Mesodermal cell (in vitro differentiated cells): ENCODE measurements at regions not wholly inside any gene's neighbourhood (a gene's known extent, or its start where the extent isn't known, plus 50 kb on each side); places are given as distances from the start of the nearest gene placed in this dataset.
"Not testable (repeated sequence)": the region's sequence is repeated elsewhere in the genome, so short reads cannot be mapped to it uniquely, and the experiment has no call there.

Experiments used
- H3K27ac ChIP-seq: 2 replicates; pipeline ENCODE4 v1.7.0; 2013; ENCODE audit warnings: mild to moderate bottlenecking, low read depth, low read length, moderate library complexity; ENCODE audit not compliant: severe bottlenecking
- H3K36me3 ChIP-seq: 2 replicates; pipeline ENCODE4 v1.7.1; 2013; ENCODE audit warnings: mild to moderate bottlenecking, low read length, moderate library complexity; ENCODE audit not compliant: control insufficient read depth, insufficient read depth
- H3K4me1 ChIP-seq: one replicate; pipeline ENCODE4 v1.7.1; 2013; ENCODE audit warnings: mild to moderate bottlenecking, low read length; ENCODE audit not compliant: insufficient read depth, control insufficient read depth, poor library complexity, severe bottlenecking
- H3K4me3 ChIP-seq: 2 replicates; pipeline ENCODE4 v1.7.0; 2013; ENCODE audit warnings: low read length, control low read depth, mild to moderate bottlenecking; ENCODE audit not compliant: insufficient read depth, poor library complexity, severe bottlenecking; ENCODE audit errors: extremely low read depth
- H3K9me3 ChIP-seq: 2 replicates; pipeline ENCODE4 v1.7.1; 2013; ENCODE audit warnings: mild to moderate bottlenecking, low read length, moderate library complexity; ENCODE audit not compliant: control insufficient read depth
- WGBS, 2 experiments: methylation state at CpG; one replicate each; pipeline ENCODE4 v1.1.5; 2013; ENCODE audit warnings: missing lambda C conversion rate in 2 of 2; ENCODE audit not compliant: insufficient coverage in 2 of 2; 5-methylcytosine and 5-hydroxymethylcytosine counted together

DNA sequence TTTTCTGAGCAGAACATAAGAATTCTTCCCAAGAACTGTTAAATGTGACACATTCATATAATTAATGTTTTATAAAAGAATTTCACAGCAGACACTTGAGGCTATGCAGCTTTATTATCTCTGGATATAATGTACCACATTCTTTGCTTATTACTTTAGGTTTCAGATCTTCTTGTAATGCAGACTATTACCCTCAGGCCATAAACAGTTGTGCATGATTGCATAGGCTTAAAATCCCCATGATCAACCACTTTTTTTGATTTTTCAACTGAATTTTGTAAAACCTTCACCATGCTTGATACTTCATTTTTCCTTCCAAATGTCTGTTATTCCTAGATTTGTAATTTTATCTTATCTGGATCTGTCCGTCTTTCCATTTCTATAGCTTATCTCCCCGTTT, 1355.7 kb downstream of the BRINP3 start:
- Histone ChIP-seq H3K9me3 (peaks cover 6% of the 10 kb centered on the region), H3K4me1 (no peaks in the 10 kb centered on the region), H3K4me3 (no peak overlapping the region), H3K27ac (no peak overlapping the region), H3K36me3 (no peaks in the 10 kb centered on the region)
- WGBS, 2 experiments = 100% methylated on average over 1 of the region's 2 CpGs

DNA sequence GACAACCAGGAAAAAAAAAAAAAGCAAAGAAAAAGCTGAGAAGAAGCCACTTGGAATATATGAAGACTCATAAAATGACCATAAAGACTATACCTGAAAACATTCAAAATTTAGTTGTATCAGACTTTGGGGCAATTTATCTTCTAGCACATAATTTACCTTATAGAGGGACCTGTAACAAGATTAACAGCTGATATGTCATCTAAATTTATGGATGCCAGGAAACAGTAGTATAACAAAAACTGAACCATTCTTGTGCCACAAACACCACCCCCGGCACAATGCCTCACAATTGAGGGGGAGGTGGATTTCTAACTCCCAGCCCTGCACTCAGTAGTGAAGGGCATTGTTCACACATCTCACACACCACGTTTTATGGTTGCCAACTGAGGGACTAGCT, 1352.0 kb downstream of the BRINP3 start:
- H3K9me3 ChIP-seq = peaks cover 6% of the 10 kb centered on the region
- no peak overlapping the region for H3K27ac ChIP-seq
- no peaks in the 10 kb centered on the region for H3K4me1 ChIP-seq
- no peak overlapping the region for H3K4me3 ChIP-seq
- WGBS, 2 experiments = 60% methylated on average over 1 of the region's 2 CpGs; no CpG with 5 or more reads in 1 of the 2 experiments
- no peaks in the 10 kb centered on the region for H3K36me3 ChIP-seq

GRCh38 chr1:189131576-189131975, 1346.1 kb downstream of the BRINP3 start:
- no peak overlapping the region for H3K4me3 ChIP-seq
- WGBS, 2 experiments = no CpG with 5 or more reads among the region's 3 CpGs
- H3K27ac ChIP-seq = no peak overlapping the region
- no peaks in the 10 kb centered on the region for H3K36me3 ChIP-seq
- no peaks in the 10 kb centered on the region for H3K4me1 ChIP-seq
- H3K9me3 ChIP-seq = no peaks in the 10 kb centered on the region

- 93 to 98% methylated on average over 16 to 20 of the region's 29 CpGs for WGBS, 2 experiments
Observed at GRCh38 chr1:189139748-189140147, 1337.9 kb downstream of the BRINP3 start.

GRCh38 chr1:189141056-189141455, 1336.6 kb downstream of the BRINP3 start:
- Histone ChIP-seq H3K9me3 (no peaks in the 10 kb centered on the region), H3K27ac (no peak overlapping the region), H3K36me3 (no peaks in the 10 kb centered on the region), H3K4me1 (no peaks in the 10 kb centered on the region), H3K4me3 (no peak overlapping the region)
- WGBS, 2 experiments = 72 to 80% methylated on average over 2 of the region's 2 CpGs

More at GRCh38 chr1:189139748-189140147, 1337.9 kb downstream of the BRINP3 start:
- not testable (repeated sequence) for H3K36me3 ChIP-seq, H3K9me3 ChIP-seq, H3K27ac ChIP-seq, H3K4me3 ChIP-seq, H3K4me1 ChIP-seq

DNA sequence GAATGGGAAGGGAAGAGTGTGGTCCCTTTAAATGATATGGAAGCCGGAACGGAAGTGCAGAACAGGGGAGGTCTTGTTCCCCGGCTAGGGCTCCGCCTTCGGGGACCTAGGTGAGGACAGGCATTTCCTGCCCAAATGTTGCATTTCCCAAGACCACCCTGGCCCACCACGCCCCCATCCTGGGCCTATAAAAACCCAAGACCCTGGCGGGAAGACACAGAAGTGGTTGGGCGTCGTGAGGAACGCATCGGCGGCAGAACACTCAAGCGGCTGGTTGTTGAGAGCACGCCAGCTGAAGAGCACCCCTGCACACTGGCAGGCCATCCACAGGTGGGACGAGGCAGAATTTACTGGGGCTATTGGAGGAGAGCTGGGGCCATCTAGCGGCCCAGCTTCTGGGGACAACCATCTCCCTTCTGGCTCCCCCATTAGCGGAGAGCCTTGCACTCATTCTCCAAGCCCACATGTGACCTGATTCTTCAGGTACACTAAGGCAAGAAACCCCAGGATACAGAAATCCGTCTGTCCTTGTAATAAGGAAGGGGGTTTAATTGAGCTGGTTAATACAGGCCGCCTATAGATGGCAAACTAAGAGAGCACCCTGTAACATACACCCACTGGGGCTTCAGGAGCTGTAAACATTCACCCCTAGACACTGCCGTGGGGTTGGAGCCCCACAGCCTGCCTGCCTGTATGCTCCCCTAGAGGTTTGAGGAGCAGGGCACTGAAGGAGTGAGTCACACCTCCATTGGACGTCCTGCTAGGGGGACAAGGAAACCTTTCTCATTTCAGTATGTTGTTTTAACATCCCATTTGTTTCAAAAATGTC, 1327.9 kb downstream of the BRINP3 start:
- WGBS, 2 experiments = 93 to 94% methylated on average over 15 to 16 of the region's 21 CpGs
- H3K4me3 ChIP-seq = no peak overlapping the region
- H3K27ac ChIP-seq = no peak overlapping the region
- no peaks in the 10 kb centered on the region for H3K4me1 ChIP-seq
- no peaks in the 10 kb centered on the region for H3K9me3 ChIP-seq
- H3K36me3 ChIP-seq = no peaks in the 10 kb centered on the region

DNA sequence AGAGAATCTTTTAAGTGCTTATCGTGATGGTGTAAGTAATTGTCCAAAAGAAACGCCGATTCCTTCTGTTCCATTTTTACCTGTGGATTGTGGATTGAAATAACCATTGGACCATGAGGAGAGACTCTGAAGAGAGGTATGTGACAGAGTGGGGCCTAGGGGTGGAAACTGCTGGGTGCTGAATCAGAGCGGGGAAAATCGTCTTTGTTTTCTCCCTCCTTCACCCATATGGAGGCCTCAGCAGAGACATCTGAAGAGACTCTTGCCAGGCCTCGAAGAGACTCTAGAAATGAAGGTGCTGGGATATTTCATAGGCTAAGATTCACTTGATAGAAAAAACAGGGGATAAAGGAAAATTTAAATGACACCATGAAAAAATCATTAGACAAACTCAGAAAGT, 1327.0 kb downstream of the BRINP3 start:
- Histone ChIP-seq H3K27ac (no peak overlapping the region), H3K4me1 (no peaks in the 10 kb centered on the region), H3K4me3 (no peak overlapping the region), H3K9me3 (no peaks in the 10 kb centered on the region), H3K36me3 (no peaks in the 10 kb centered on the region)
- WGBS, 2 experiments = 95 to 100% methylated on average over 3 of the region's 6 CpGs

DNA sequence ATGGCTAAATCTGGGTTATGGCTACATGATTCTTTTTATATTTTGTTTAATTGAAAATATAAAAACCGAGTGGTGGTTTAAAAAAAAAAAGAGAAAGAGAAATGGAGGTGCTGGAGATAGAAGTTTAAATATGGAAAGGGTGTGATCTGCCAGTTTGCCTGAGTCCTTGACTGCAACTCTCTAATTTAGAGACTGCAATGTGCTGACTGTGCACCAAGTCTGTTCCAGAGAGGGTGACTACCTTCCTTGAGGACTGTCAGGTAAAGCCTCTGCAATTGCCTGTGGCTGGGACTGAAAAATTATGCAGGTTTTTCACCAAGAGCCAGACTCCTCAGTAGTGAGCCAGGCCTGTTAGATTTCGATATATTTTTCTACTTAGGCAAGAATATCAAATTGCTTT, 1326.3 kb downstream of the BRINP3 start:
- no peak overlapping the region for H3K4me3 ChIP-seq
- 50% methylated on average over 1 of the region's 2 CpGs; no CpG with 5 or more reads in 1 of the 2 experiments for WGBS, 2 experiments
- H3K36me3 ChIP-seq = no peaks in the 10 kb centered on the region
- H3K9me3 ChIP-seq = no peaks in the 10 kb centered on the region
- no peak overlapping the region for H3K27ac ChIP-seq
- no peaks in the 10 kb centered on the region for H3K4me1 ChIP-seq

- WGBS, 2 experiments = 89% methylated on average over 1 of the region's 1 CpG; no CpG with 5 or more reads in 1 of the 2 experiments
- no peak overlapping the region for H3K27ac ChIP-seq
Observed at GRCh38 chr1:189152685-189153084, 1325.0 kb downstream of the BRINP3 start.

GRCh38 chr1:189158155-189158554, 1319.5 kb downstream of the BRINP3 start:
- 87 to 88% methylated on average over 3 to 4 of the region's 6 CpGs for WGBS, 2 experiments
- no peaks in the 10 kb centered on the region for H3K36me3 ChIP-seq
- no peak overlapping the region for H3K27ac ChIP-seq
- H3K9me3 ChIP-seq = no peaks in the 10 kb centered on the region
- H3K4me3 ChIP-seq = no peak overlapping the region
- H3K4me1 ChIP-seq = no peaks in the 10 kb centered on the region

More at GRCh38 chr1:189152685-189153084, 1325.0 kb downstream of the BRINP3 start:
- H3K36me3 ChIP-seq = no peaks in the 10 kb centered on the region
- H3K4me3 ChIP-seq = no peak overlapping the region
- H3K9me3 ChIP-seq = no peaks in the 10 kb centered on the region
- no peaks in the 10 kb centered on the region for H3K4me1 ChIP-seq

DNA sequence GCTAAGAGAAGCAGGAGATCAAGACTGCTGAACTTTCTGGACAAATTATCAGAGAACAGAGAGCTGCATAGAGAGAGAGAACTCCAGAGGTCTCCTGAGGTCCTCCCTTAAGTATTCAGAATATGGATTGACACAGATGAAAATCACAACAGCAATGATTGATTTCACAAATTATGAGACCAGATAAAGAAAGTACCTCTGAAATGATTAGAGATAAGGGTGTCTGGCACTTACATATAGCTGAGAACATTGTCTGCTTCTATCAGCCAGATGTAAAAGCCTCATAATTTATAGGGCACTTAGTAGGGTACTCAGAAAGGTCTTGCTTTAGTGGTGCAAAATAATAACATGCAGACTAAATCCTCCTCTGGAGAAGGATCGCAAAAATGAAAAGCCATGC, 1301.8 kb downstream of the BRINP3 start:
- no CpG with 5 or more reads among the region's 1 CpG for WGBS, 2 experiments
- Histone ChIP-seq H3K36me3 (no peaks in the 10 kb centered on the region), H3K27ac (no peak overlapping the region), H3K9me3 (no peaks in the 10 kb centered on the region), H3K4me3 (no peak overlapping the region), H3K4me1 (no peaks in the 10 kb centered on the region)
